NCI-H82 treated with DMSO at 0.1 percent for 48 hours (cell line): ENCODE measurements at regions not wholly inside any gene's neighbourhood (a gene's known extent, or its start where the extent isn't known, plus 50 kb on each side); places are given as distances from the start of the nearest gene placed in this dataset.

ENCODE experiments used
- DNase-seq: peaks from one replicate; lab custom pipeline; 2025; ENCODE audit not compliant: unreplicated experiment; lab: John Stamatoyannopoulos, UW

GRCh38 chr4:74878323-74878722 lies 54.6 kb upstream of the PARM1 start:
- DNase-seq, result no peak

- DNase-seq, result no peak
Measured at GRCh38 chr4:74875451-74875850, 57.5 kb upstream of the PARM1 start.

GRCh38 chr4:74874753-74875367 lies 58.1 kb upstream of the PARM1 start:
- peak; percentile 58 for DNase-seq

- no peak for DNase-seq
Measured at GRCh38 chr4:74873545-74874301, 59.2 kb upstream of the PARM1 start.

- DNase-seq, result no peak
Measured at GRCh38 chr4:74858921-74859562, 64.7 kb upstream of the BTC start.

GRCh38 chr4:74855879-74856278 lies 61.6 kb upstream of the BTC start:
- DNase-seq, result no peak

GRCh38 chr4:74848774-74849173 lies 54.5 kb upstream of the BTC start:
- DNase-seq, result no peak

- DNase-seq, result no peak
Measured at GRCh38 chr4:74845834-74846233, 51.5 kb upstream of the BTC start.
